ENCODE measurements at regions not wholly inside any gene's neighbourhood (a gene's known extent, or its start where the extent isn't known, plus 50 kb on each side); places are given as distances from the start of the nearest gene placed in this dataset.

DNA sequence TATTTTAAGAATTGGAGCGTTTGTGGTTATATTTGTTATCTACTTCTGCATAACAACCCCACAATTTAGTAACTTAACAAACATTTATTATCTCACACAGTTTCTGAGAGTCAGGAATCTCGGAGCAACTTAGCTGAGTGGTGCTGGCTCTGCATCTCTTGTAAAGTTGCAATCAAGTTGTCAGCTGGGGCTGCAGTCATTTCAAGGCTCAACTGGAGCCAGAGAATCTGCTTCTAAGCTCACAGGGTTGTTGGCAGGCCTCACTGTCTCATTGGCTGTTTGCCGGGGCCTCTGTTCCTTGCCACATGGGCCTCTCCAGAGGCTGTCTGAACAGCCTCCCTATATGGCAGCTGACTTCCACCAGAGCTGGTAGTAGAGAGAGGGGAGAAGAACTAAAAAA lies 281.2 kb upstream of the GNPDA2 start:
- no peak overlapping the region for H3K4me3 ChIP-seq (ENCODE audit: low read depth, low read length)
- TF ChIP-seq, protein P1, sequence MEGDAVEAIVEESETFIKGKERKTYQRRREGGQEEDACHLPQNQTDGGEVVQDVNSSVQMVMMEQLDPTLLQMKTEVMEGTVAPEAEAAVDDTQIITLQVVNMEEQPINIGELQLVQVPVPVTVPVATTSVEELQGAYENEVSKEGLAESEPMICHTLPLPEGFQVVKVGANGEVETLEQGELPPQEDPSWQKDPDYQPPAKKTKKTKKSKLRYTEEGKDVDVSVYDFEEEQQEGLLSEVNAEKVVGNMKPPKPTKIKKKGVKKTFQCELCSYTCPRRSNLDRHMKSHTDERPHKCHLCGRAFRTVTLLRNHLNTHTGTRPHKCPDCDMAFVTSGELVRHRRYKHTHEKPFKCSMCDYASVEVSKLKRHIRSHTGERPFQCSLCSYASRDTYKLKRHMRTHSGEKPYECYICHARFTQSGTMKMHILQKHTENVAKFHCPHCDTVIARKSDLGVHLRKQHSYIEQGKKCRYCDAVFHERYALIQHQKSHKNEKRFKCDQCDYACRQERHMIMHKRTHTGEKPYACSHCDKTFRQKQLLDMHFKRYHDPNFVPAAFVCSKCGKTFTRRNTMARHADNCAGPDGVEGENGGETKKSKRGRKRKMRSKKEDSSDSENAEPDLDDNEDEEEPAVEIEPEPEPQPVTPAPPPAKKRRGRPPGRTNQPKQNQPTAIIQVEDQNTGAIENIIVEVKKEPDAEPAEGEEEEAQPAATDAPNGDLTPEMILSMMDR (conservative IDR thresholded peaks at IDR 0.05; ENCODE audit: low read depth, low read length), result no peak
- DNase-seq (ENCODE audit: low read depth), result no peak

DNA sequence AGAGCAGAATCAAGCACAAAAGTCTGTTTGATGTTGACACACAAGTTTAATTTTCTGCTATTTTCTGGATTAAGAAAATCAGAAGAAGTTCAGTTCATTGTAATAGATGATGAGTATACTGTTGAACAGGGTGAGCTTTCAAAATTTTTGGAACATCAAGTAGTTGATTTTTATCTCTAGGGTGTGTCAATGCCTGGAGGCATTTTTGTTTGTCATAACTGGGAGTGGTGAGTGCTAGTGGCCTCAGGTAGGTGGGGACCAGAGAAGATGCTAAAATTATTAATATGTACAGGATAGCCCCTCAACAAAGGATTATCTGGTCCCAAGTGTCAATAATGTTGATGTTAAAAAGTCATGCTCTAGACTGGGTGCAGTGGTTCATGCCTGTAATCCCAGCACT lies 279.7 kb upstream of the GNPDA2 start:
- no peak overlapping the region for H3K4me3 ChIP-seq (ENCODE audit: low read depth, low read length)
- TF ChIP-seq, protein P1 (conservative IDR thresholded peaks at IDR 0.05; ENCODE audit: low read depth, low read length), result no peak
- DNase-seq (ENCODE audit: low read depth), result no peak

DNA sequence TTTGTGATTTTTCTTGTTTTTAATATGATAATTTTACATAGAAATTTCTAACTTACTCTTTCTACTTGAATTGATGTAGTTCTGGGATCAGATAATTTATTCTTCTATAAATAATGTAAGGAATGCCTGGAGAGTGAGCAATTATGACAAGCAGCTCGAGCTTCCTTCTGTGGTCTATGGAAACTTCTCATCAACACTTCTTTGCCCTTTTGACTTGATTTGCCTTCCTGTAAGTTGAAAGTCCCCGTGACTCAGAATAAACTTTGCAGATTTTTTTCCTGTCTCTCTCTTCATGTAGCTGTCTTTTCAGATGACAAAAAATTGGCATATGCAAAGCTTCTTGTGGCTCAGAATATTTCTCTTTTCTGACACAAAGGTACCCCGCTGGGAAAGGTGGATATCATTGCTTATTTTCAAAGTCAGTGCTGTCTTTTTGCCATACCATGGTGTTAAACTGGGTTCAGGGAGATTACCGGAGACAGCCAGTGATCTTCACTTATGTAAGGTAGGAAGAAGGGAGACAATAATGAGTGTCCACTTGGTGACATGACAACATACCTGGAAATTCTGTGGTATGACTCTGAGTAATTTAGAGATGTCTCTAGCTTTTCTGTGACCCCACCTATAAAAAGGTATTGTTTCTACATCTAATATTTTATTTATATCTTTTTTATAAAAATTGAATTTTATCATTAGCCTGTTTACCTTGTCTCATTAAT lies 278.6 kb upstream of the GNPDA2 start:
- no peak overlapping the region for H3K4me3 ChIP-seq (ENCODE audit: low read depth, low read length)
- TF ChIP-seq, protein P1 (conservative IDR thresholded peaks at IDR 0.05; ENCODE audit: low read depth, low read length), result no peak
- no peak for DNase-seq (ENCODE audit: low read depth)

DNA sequence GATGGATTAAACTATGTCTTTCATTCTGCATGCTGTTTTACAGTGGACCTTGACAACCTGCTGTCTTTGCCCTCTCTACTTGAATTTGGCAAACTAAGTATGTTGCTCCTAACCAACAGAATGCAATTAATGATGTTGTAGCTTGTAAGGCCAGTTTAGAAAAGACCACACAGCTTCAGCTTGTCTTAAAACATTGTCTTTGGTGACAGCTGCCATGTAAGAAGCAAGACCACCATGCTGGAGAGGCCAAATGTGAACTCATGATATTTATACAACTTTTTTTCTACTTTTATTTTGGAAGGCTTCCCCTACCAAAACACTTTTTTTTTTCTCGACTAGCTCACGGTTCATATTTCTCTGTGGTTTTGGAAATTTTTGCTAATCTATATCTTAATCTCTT lies 278.0 kb upstream of the GNPDA2 start:
- DNase-seq (ENCODE audit: low read depth), result no peak
- TF ChIP-seq, protein P1 (conservative IDR thresholded peaks at IDR 0.05; ENCODE audit: low read depth, low read length), result no peak
- H3K4me3 ChIP-seq (ENCODE audit: low read depth, low read length), result no peak overlapping the region

DNA sequence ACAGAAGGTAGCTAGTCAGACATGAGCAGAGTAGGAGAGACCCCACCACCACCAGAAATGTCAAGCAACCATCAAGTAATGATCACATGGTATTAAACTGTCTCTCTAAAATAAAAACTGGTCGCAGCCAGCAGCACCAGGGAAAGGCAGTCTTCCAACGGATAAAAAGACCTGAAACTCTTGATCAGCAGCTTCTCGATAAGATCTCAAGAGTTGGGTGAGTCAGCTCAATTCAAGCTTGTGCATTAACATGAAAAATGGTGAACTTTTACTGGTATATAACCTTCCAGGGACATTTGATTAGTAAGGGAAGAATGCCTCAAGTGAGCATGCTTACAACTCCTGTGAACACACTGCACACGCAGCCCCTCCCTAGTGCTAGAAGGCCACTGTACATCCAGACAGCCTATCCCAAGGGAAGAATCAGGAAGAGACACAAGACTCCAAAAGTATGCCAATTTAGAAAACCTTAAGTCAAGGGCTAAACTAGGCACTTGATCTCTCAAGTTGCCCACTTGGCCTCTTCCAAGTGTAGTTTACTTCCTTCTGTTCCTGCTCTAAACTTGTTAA lies 270.0 kb upstream of the GNPDA2 start:
- no peak overlapping the region for H3K4me3 ChIP-seq (ENCODE audit: low read depth, low read length)
- no peak for DNase-seq (ENCODE audit: low read depth)
- TF ChIP-seq, protein P1 (conservative IDR thresholded peaks at IDR 0.05; ENCODE audit: low read depth, low read length), result no peak

DNA sequence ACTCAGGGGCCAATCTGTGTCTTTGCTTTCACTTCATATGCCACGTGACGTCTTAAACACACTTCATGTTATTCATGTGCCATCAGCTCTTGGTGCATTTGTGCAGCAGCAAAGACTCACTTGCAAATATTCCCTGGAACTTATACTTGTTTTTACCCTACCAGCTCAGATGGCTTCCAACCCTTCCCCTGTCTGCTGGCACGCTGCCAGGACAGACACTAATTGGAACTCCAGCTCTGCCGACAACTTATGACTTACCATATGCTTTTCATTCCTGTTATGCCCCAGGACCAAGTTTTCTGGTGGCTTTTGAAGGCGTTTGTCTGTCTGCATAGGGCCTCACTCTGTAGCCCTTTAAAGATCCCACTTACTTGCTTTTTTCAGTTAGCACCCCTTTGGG lies 261.7 kb upstream of the GNPDA2 start:
- TF ChIP-seq, protein P1 (conservative IDR thresholded peaks at IDR 0.05; ENCODE audit: low read depth, low read length), result no peak
- H3K4me3 ChIP-seq (ENCODE audit: low read depth, low read length), result no peak overlapping the region
- no peak for DNase-seq (ENCODE audit: low read depth)

DNA sequence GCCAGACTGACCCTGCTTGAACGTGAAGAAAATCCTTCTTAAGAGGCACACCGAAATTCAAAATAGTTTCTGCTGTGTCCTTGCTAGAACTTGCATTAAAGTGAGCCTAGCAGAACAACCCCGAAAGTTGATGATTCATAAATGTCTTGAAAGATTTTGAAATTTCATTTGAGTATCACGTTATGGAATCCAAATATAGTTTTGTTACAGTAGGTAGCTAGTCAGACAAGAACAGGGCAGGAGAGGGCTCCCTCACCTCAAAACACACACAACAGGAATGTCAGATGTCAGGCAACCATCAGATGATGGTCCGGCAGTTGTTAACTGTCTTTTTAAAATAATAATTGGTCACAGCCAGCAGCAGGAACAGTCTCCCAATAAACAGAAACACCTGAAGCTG lies 259.6 kb upstream of the GNPDA2 start:
- TF ChIP-seq, protein P1 (conservative IDR thresholded peaks at IDR 0.05; ENCODE audit: low read depth, low read length), result no peak
- no peak for DNase-seq (ENCODE audit: low read depth)
- H3K4me3 ChIP-seq (ENCODE audit: low read depth, low read length), result no peak overlapping the region

Data from epithelial cell of proximal tubule (primary cell).